H9 (cell line): ENCODE measurements at regions not wholly inside any gene's neighbourhood (a gene's known extent, or its start where the extent isn't known, plus 50 kb on each side); places are given as distances from the start of the nearest gene placed in this dataset.

Experiments used
- DNase-seq: peaks from one replicate; pipeline ENCODE4 v3.0.0-alpha.2; 2017
- H2AFZ ChIP-seq: one replicate; pipeline ENCODE4 v1.6.1; 2013; ENCODE audit warnings: mild to moderate bottlenecking, low read length, control low read depth, moderate library complexity
- H2AK5ac ChIP-seq: 2 replicates; pipeline ENCODE4 v1.6.1; 2013; ENCODE audit warnings: low read length, control low read depth, mixed read lengths; ENCODE audit not compliant: insufficient read length
- H2BK120ac ChIP-seq: one replicate; pipeline ENCODE4 v1.6.1; 2013; ENCODE audit warnings: low read depth, mild to moderate bottlenecking, low read length, control low read depth, inconsistent platforms; ENCODE audit not compliant: poor library complexity, severe bottlenecking
- H2BK12ac ChIP-seq: 2 replicates; pipeline ENCODE4 v1.6.1; 2013; ENCODE audit warnings: low read length, control low read depth, mixed read lengths, low read depth; ENCODE audit not compliant: insufficient read length
- H2BK15ac ChIP-seq: 2 replicates; pipeline ENCODE4 v1.6.1; 2013; ENCODE audit warnings: low read depth, low read length, control low read depth
- H2BK20ac ChIP-seq: one replicate; pipeline ENCODE4 v1.6.1; 2013; ENCODE audit warnings: low read depth, mild to moderate bottlenecking, low read length, control low read depth, inconsistent platforms; ENCODE audit not compliant: poor library complexity, severe bottlenecking
- H2BK5ac ChIP-seq: 2 replicates; pipeline ENCODE4 v1.6.1; 2013; ENCODE audit warnings: low read length, control low read depth, mixed read lengths; ENCODE audit not compliant: insufficient read length
- H3K14ac ChIP-seq: 2 replicates; pipeline ENCODE4 v1.6.1; 2013; ENCODE audit warnings: low read length, control low read depth; ENCODE audit not compliant: insufficient read depth
- H3K18ac ChIP-seq: 2 replicates; pipeline ENCODE4 v1.6.1; 2013; ENCODE audit warnings: low read depth, mild to moderate bottlenecking, mixed read lengths, low read length, control low read depth; ENCODE audit not compliant: insufficient read length
- H3K23ac ChIP-seq: 2 replicates; pipeline ENCODE4 v1.6.1; 2013; ENCODE audit warnings: low read length, control low read depth, mixed read lengths, low read depth; ENCODE audit not compliant: insufficient read length
- H3K23me2 ChIP-seq: 2 replicates; pipeline ENCODE4 v1.6.1; 2013; ENCODE audit warnings: low read depth, mild to moderate bottlenecking, mixed read lengths, low read length, control low read depth; ENCODE audit not compliant: insufficient read length, poor library complexity, severe bottlenecking
- H3K27ac ChIP-seq: 2 replicates; pipeline ENCODE4 v1.5.1; 2013; ENCODE audit warnings: low read length, control low read depth, mixed read lengths, low read depth; ENCODE audit not compliant: insufficient read length
- H3K27me3 ChIP-seq: 2 replicates; pipeline ENCODE4 v1.6.1; 2013; ENCODE audit warnings: low read length, control low read depth, inconsistent platforms; ENCODE audit not compliant: insufficient read depth
- H3K4ac ChIP-seq: 2 replicates; pipeline ENCODE4 v1.6.1; 2013; ENCODE audit warnings: low read depth, mild to moderate bottlenecking, control low read depth, inconsistent platforms, low read length, moderate library complexity
- H3K4me1 ChIP-seq: 2 replicates; pipeline ENCODE4 v1.6.1; 2013; ENCODE audit warnings: low read length, control low read depth, inconsistent platforms; ENCODE audit not compliant: insufficient read depth
- H3K4me2 ChIP-seq: 2 replicates; pipeline ENCODE4 v1.6.1; 2013; ENCODE audit warnings: low read length, control low read depth, mixed read lengths; ENCODE audit not compliant: insufficient read length, insufficient read depth
- H3K56ac ChIP-seq: 2 replicates; pipeline ENCODE4 v1.6.1; 2013; ENCODE audit warnings: low read depth, mild to moderate bottlenecking, mixed read lengths, low read length, control low read depth; ENCODE audit not compliant: insufficient read length
- H3K79me1 ChIP-seq: 2 replicates; pipeline ENCODE4 v1.6.1; 2013; ENCODE audit warnings: low read depth, mild to moderate bottlenecking, moderate library complexity, low read length, control low read depth, inconsistent platforms; ENCODE audit not compliant: insufficient read depth, poor library complexity, severe bottlenecking
- H3K79me2 ChIP-seq: 2 replicates; pipeline ENCODE4 v1.6.1; 2013; ENCODE audit warnings: low read length, control low read depth, inconsistent platforms; ENCODE audit not compliant: insufficient read depth
- H3K9ac ChIP-seq: 2 replicates; pipeline ENCODE4 v1.6.1; 2013; ENCODE audit warnings: low read length, control low read depth, mixed read lengths; ENCODE audit not compliant: insufficient read length; ENCODE audit errors: extremely low read depth
- H3K9me3 ChIP-seq: one replicate; pipeline ENCODE4 v1.6.1; 2013; ENCODE audit warnings: low read depth, low read length, inconsistent platforms; ENCODE audit not compliant: control insufficient read depth
- H3T11ph ChIP-seq: one replicate; pipeline ENCODE4 v1.6.1; 2013; ENCODE audit warnings: mild to moderate bottlenecking, low read length, control low read depth, inconsistent platforms
- H4K20me1 ChIP-seq: one replicate; pipeline ENCODE4 v1.6.1; 2013; ENCODE audit not compliant: control insufficient read depth, insufficient read length, insufficient read depth
- H4K5ac ChIP-seq: 2 replicates; pipeline ENCODE4 v1.6.1; 2013; ENCODE audit warnings: low read depth, mild to moderate bottlenecking, mixed read lengths, low read length, control low read depth; ENCODE audit not compliant: insufficient read length
- H4K8ac ChIP-seq: replicated peaks from 2 replicates; pipeline ENCODE4 v1.6.1; 2013; ENCODE audit warnings: low read length, control low read depth, mixed read lengths, low read depth; ENCODE audit not compliant: insufficient read length
- H4K91ac ChIP-seq: 2 replicates; pipeline ENCODE4 v1.6.1; 2013; ENCODE audit warnings: low read depth, mild to moderate bottlenecking, moderate library complexity, mixed read lengths, low read length, control low read depth; ENCODE audit not compliant: insufficient read length
- H3K27ac Mint-ChIP-seq, 3 experiments: 2 replicates in 2 of 3; 3 replicates in 1 of 3; pipeline ENCODE4 v1.8.0; 2020 to 2021; ENCODE audit warnings: mixed read lengths in 3 of 3, mild to moderate bottlenecking in 1 of 3, moderate library complexity in 1 of 3
- H3K27me3 Mint-ChIP-seq: 2 replicates; pipeline ENCODE4 v1.8.0; 2021; ENCODE audit warnings: low read depth, mild to moderate bottlenecking, moderate library complexity, mixed read lengths
- H3K36me3 Mint-ChIP-seq, 3 experiments: 2 replicates in 2 of 3; 3 replicates in 1 of 3; pipeline ENCODE4 v1.8.0; 2020 to 2021; ENCODE audit warnings: low read depth in 3 of 3, mixed read lengths in 3 of 3; ENCODE audit not compliant: insufficient read depth in 1 of 3
- H3K4me1 Mint-ChIP-seq, 2 experiments: 2 replicates each; pipeline ENCODE4 v1.8.0; 2020; ENCODE audit warnings: mixed read lengths in 2 of 2
- H3K4me3 Mint-ChIP-seq, 2 experiments: 2 replicates in 1 of 2; 3 replicates in 1 of 2; pipeline ENCODE4 v1.8.0; 2020 to 2021; ENCODE audit warnings: mild to moderate bottlenecking in 2 of 2, mixed read lengths in 2 of 2, moderate library complexity in 1 of 2
- H3K9me3 Mint-ChIP-seq, 2 experiments: 2 replicates in 1 of 2; 3 replicates in 1 of 2; pipeline ENCODE4 v1.8.0; 2020; ENCODE audit warnings: mild to moderate bottlenecking in 2 of 2, mixed read lengths in 2 of 2, moderate library complexity in 1 of 2
- WGBS: extraction: QIAGEN DNeasy Blood & Tissue Kit; methylation state at CpG from one replicate; pipeline ENCODE4 v1.1.7; 2013; ENCODE audit warnings: missing lambda C conversion rate, low lambda C conversion rate, mixed read lengths; ENCODE audit not compliant: insufficient read length; ENCODE audit errors: extremely low coverage; 5-methylcytosine and 5-hydroxymethylcytosine counted together
- TF ChIP-seq, protein P1 (sequence below): fragments of 200-600 bp; sonication (generic); conservative IDR thresholded peaks from 3 replicates; pipeline ENCODE4 v1.8.0; 2021; ENCODE audit warnings: antibody characterized with exemption, mild to moderate bottlenecking

DNA sequence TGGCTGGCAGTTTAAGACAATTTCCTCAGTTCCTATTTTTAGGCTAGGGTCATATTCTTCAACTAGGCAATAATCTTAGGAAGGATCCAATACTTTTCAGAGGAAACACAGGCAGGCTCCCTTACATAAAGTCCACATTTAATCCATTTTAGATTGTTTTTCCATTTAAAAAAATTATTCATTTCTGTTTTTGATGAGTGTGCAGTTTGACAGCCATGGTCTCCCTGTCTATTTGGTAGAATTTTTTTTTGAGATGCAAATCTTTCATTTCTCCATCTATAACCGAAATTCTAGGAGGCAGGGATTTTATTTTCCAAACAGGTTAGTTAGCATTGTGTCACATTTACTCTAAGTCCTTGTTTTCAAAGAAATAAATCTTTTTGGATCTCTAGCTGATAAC is 326.8 kb downstream of the PPP4R3C start:
- Mint-ChIP-seq H3K4me1 (0 out of 4 replicates have a peak, but pooled peaks cover 0 to 2% of the 10 kb centered on the region in 2 experiments), H3K36me3 (peaks cover 0 to 2% (median 0%) of the 10 kb centered on the region in 3 experiments; a peak in 2 of 7 replicates), H3K4me3 (no peak overlapping the region), H3K27me3 (no peaks in the 10 kb centered on the region), H3K9me3 (peaks cover 49% of the 10 kb centered on the region in 2 experiments), H3K27ac (no peak overlapping the region)
- Histone ChIP-seq H3K4me1 (no peaks in the 10 kb centered on the region), H3K9me3 (peaks cover 20% of the 10 kb centered on the region), H2BK15ac (no peak overlapping the region), H3K4ac (no peak overlapping the region), H2BK12ac (no peak overlapping the region), H3K56ac (no peak overlapping the region), H3K23me2 (no peaks in the 10 kb centered on the region), H3K14ac (no peak overlapping the region), H3K23ac (no peak overlapping the region), H3K4me2 (no peak overlapping the region), H4K91ac (no peak overlapping the region), H2BK5ac (no peak overlapping the region), H3T11ph (no peak overlapping the region), H4K5ac (no peak overlapping the region), H2BK120ac (no peak overlapping the region), H2BK20ac (no peak overlapping the region), H4K20me1 (no peaks in the 10 kb centered on the region), H3K27me3 (no peaks in the 10 kb centered on the region), H3K79me1 (no peaks in the 10 kb centered on the region), H3K27ac (no peak overlapping the region), H3K79me2 (no peaks in the 10 kb centered on the region), H4K8ac (no peak overlapping the region), H3K18ac (no peak overlapping the region), H2AK5ac (no peak overlapping the region), H3K9ac (no peak overlapping the region), H2AFZ (no peak overlapping the region)
- no peak for DNase-seq
- WGBS, result no CpG with 5 or more reads among the region's 1 CpG
- TF ChIP-seq, protein P1, sequence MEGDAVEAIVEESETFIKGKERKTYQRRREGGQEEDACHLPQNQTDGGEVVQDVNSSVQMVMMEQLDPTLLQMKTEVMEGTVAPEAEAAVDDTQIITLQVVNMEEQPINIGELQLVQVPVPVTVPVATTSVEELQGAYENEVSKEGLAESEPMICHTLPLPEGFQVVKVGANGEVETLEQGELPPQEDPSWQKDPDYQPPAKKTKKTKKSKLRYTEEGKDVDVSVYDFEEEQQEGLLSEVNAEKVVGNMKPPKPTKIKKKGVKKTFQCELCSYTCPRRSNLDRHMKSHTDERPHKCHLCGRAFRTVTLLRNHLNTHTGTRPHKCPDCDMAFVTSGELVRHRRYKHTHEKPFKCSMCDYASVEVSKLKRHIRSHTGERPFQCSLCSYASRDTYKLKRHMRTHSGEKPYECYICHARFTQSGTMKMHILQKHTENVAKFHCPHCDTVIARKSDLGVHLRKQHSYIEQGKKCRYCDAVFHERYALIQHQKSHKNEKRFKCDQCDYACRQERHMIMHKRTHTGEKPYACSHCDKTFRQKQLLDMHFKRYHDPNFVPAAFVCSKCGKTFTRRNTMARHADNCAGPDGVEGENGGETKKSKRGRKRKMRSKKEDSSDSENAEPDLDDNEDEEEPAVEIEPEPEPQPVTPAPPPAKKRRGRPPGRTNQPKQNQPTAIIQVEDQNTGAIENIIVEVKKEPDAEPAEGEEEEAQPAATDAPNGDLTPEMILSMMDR, result no peak
